Heart left ventricle (tissue), 16 donors: ENCODE measurements at regions not wholly inside any gene's neighbourhood (a gene's known extent, or its start where the extent isn't known, plus 50 kb on each side); places are given as distances from the start of the nearest gene placed in this dataset.

Experiments
- ATAC-seq, 4 donors: fragments of 200-7000 bp; cut with Tn5 transposase; one replicate each; pipeline ENCODE4 v1.9.1; 2020 to 2022; ENCODE audit warnings: moderate library complexity in 4 of 4, mild to moderate bottlenecking in 3 of 4, moderate number of reproducible peaks in 1 of 4
- DNase-seq, 5 donors: peaks; one replicate each; pipeline ENCODE4 v3.0.0-alpha.2; 2020
- H3K27ac ChIP-seq, 12 donors: fragments of 200-600 bp; sonication (generic) in 4 of 12; one replicate each; pipeline versions ENCODE4 v1.5.0 to v1.8.0; 2016 to 2022; ENCODE audit warnings: mild to moderate bottlenecking in 2 of 12
- H3K27me3 ChIP-seq, 9 donors: fragments of 200-600 bp; sonication (generic) in 2 of 9; one replicate each; pipeline versions ENCODE4 v1.5.1 to v1.8.0; 2016 to 2022; ENCODE audit warnings: mild to moderate bottlenecking in 3 of 9
- H3K36me3 ChIP-seq, 9 donors: fragments of 200-600 bp; sonication (generic) in 2 of 9; one replicate each; pipeline versions ENCODE4 v1.5.0 to v1.8.0; 2018 to 2022; ENCODE audit warnings: mild to moderate bottlenecking in 2 of 9
- H3K4me1 ChIP-seq, 12 donors: fragments of 200-600 bp; sonication (generic) in 4 of 12; one replicate each; pipeline versions ENCODE4 v1.5.0 to v1.8.0; 2016 to 2022; ENCODE audit warnings: mild to moderate bottlenecking in 3 of 12
- H3K4me3 ChIP-seq, 12 donors: fragments of 200-600 bp; sonication (generic) in 4 of 12; one replicate each; pipeline versions ENCODE4 v1.5.0 to v1.8.0; 2017 to 2022; ENCODE audit warnings: mild to moderate bottlenecking in 9 of 12, moderate library complexity in 4 of 12
- H3K9me3 ChIP-seq, 12 donors: fragments of 200-600 bp; sonication (generic) in 4 of 12; one replicate each; pipeline versions ENCODE4 v1.5.0 to v1.8.0; 2016 to 2022; ENCODE audit warnings: mild to moderate bottlenecking in 1 of 12
- POLR2A ChIP-seq, 2 donors: fragments of 450-650 bp; IDR thresholded peaks; one replicate each; pipeline ENCODE4 v1.6.1; 2017; ENCODE audit warnings: antibody characterized with exemption in 2 of 2, mild to moderate bottlenecking in 2 of 2, moderate library complexity in 2 of 2
- WGBS, 4 donors: extraction: QIAGEN DNeasy Blood & Tissue Kit in 2 of 4; methylation state at CpG; one replicate each; pipeline versions ENCODE4 v1.1.5 to v1.1.7; 2013 to 2018; 5-methylcytosine and 5-hydroxymethylcytosine counted together
- intact Hi-C, 10 donors: fragments of 100-400 bp; cut with DNase I; formaldehyde crosslinking; loops; one replicate each; pipeline versions ENCODE4 v1.11.1 to v1.14.2; 2022
- TF ChIP-seq, protein P1 (sequence below), 12 donors: fragments of 200-600 bp; sonication (generic) in 4 of 12; IDR thresholded peaks; one replicate each; pipeline versions ENCODE4 v1.5.0 to v1.8.0; 2018 to 2022; ENCODE audit warnings: antibody characterized with exemption in 12 of 12, mild to moderate bottlenecking in 5 of 12
- donor health status: ischemic (EF 13 %, LVEDD 7.1; RV severe dilation, severe dysfunction).
- donor health status: healthy with polysubstance abuse.
- donor health status: DM: no; HTN: yes; CAD: no.
- donor health status: DM: no; HTN: no; CAD: no.
- donor health status: ischemic (EF 25% LVEDD 6.9; RV normal size, moderate dysfunction).
- donor health status: ischemic (EF 25% LVEDD 5.7; RV mildly dilated, moderate dysfunction).
- donor health status: healthy.
- donor health status: DM: yes; HTN: yes; CAD: no.
- donor health status: ischemic (EF 35%, LVEDD 5.7; RV mildly dilated, moderate dysfunction).
- donor health status: nonischemic (EF 11% LVEDD 7.7; RV severe dilation, severe dysfunction).
- donor health status: DM: yes; HTN: yes; CAD: no.
- donor health status: PGD.
- donor health status: ischemic (EF 29% LVEDD 5.4; RV normal size, mild dysfunction).
- donor health status: nonischemic (EF 23%, LVEDD 6.1; RV moderate dilation, normal function).

DNA sequence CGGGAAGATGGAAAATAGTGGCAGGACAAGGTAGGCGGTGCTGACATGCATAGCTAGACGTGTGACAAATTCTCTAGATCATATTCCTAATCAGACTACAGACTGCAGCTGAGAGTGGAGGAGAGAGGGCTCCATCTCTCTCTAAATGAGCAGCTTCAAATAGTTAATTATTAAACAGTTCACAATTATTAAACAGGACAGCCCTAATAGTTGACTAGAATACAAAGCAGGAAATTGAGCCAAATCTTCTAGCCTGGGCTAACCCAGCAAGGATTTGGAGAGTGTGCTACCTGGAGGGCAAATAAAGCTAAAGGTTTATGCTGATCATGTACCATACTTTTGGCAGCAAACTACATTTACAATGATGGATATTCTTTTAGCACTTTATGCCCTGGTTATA lies 54.4 kb upstream of the CWC22 start:
- TF ChIP-seq POLR2A (IDR thresholded peaks at IDR 0.05), result no peak
- TF ChIP-seq, protein P1, sequence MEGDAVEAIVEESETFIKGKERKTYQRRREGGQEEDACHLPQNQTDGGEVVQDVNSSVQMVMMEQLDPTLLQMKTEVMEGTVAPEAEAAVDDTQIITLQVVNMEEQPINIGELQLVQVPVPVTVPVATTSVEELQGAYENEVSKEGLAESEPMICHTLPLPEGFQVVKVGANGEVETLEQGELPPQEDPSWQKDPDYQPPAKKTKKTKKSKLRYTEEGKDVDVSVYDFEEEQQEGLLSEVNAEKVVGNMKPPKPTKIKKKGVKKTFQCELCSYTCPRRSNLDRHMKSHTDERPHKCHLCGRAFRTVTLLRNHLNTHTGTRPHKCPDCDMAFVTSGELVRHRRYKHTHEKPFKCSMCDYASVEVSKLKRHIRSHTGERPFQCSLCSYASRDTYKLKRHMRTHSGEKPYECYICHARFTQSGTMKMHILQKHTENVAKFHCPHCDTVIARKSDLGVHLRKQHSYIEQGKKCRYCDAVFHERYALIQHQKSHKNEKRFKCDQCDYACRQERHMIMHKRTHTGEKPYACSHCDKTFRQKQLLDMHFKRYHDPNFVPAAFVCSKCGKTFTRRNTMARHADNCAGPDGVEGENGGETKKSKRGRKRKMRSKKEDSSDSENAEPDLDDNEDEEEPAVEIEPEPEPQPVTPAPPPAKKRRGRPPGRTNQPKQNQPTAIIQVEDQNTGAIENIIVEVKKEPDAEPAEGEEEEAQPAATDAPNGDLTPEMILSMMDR (IDR thresholded peaks at IDR 0.05), result no peak
- intact Hi-C loops, result no loop called here
- no peak for ATAC-seq

DNA sequence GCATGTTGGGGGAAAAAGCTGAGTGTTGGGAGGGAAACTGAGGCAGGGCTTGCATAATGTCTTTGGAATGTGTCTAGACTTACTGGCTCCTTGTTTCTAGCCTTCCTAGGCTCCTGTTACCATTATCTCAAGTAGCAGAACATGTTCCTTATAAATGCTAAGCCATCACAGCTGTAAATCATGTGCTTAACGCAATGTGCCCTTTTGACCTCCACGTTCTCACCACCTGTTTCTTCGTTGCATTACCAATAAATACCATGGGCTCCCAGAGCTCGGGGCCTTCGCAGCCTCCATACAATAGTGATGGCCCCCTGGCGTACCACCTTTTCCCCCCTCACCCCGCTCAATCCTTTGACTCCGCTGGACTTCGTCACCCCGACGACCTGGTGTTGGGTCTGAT lies 54.0 kb upstream of the CWC22 start:
- Histone ChIP-seq H3K36me3 (no peaks in the 10 kb centered on the region), H3K27me3 (no peaks in the 10 kb centered on the region), H3K4me3 (no peak overlapping the region), H3K4me1 (no peaks in the 10 kb centered on the region), H3K27ac (no peak overlapping the region), H3K9me3 (no peaks in the 10 kb centered on the region)
- WGBS, 4 donors, result 86 to 88% (median 86%) methylated on average over 11 of the region's 11 CpGs
- TF ChIP-seq, protein P1 (IDR thresholded peaks at IDR 0.05), result no peak
- no peak for TF ChIP-seq POLR2A (IDR thresholded peaks at IDR 0.05)
- no peak for DNase-seq
- intact Hi-C loops, result no loop called here
- ATAC-seq, result no peak

More for the DNA sequence above, 54.4 kb upstream of the CWC22 start:
- WGBS, 4 donors, result 76 to 85% (median 80%) methylated on average over 3 of the region's 3 CpGs
- Histone ChIP-seq H3K4me1 (no peaks in the 10 kb centered on the region), H3K36me3 (no peaks in the 10 kb centered on the region), H3K27me3 (no peaks in the 10 kb centered on the region), H3K27ac (no peak overlapping the region), H3K4me3 (no peak overlapping the region), H3K9me3 (no peaks in the 10 kb centered on the region)
- DNase-seq, result no peak

DNA sequence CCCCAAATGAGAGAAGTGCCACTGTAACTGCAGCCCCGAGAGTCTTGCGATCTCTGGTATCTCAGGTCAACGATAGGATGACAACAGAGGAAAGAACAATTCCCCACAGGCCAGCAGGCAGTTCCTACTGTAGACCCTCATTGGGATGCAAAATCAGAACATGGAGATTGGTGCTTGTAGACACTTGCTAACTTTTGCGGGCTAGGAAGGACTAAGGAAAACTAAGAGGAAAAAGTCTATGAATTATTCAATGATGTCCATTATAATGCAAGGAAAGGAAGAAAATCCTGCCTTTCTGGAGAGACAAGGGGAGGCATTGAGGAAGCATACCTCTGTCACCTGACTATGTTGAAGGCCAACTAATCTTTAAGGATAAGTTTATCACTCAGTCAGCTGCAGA lies 51.9 kb upstream of the CWC22 start:
- 67 to 88% (median 79%) methylated on average over 4 of the region's 4 CpGs for WGBS, 4 donors
- DNase-seq (no peak), ATAC-seq (no peak)
- TF ChIP-seq, protein P1 (IDR thresholded peaks at IDR 0.05), result no peak
- no peak for TF ChIP-seq POLR2A (IDR thresholded peaks at IDR 0.05)
- Histone ChIP-seq H3K4me3 (no peak overlapping the region), H3K4me1 (no peaks in the 10 kb centered on the region), H3K36me3 (no peaks in the 10 kb centered on the region), H3K27ac (no peak overlapping the region), H3K9me3 (no peaks in the 10 kb centered on the region), H3K27me3 (no peaks in the 10 kb centered on the region)
- intact Hi-C loops, result no loop called here

DNA sequence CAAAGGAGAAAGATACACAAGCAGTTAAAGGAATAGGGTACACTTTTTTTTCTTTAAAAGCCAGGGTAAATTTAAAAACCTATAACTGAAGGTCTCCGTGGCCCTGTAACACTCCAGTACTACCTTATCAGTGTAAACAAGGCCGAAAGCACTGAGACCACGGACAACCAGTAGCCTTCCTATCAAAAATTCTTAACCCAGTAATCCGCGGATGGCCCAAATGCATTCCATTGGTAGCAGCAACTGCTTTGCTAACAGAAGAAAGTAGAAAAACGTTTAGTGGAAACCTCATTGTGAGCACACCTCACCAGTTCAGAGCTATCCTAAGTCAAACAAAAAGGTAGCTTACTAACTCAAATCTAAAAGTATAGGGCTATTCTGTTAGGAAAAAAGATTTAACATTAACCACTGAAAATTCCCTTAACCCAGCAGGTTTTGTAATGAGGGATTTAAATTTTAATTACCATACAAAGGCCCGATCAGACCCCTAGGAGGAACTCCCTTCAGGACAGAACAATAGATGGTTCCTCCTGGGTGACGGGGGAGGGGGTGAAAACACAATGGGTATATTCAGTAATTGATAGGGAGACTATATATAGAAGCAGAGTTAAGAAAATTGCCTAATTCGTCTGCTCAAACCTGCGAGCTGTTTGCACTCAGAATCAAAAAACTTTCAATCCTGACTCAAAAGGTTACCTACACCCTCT lies 50.8 kb upstream of the CWC22 start:
- no peaks in the 10 kb centered on the region for H3K36me3 ChIP-seq
- H3K4me1 ChIP-seq, result no peaks in the 10 kb centered on the region
- no peaks in the 10 kb centered on the region for H3K9me3 ChIP-seq
- intact Hi-C loops, result no loop called here
- DNase-seq, result no peak
- no peak overlapping the region for H3K4me3 ChIP-seq
- 64 to 76% (median 74%) methylated on average over 10 of the region's 10 CpGs for WGBS, 4 donors
- H3K27me3 ChIP-seq, result no peaks in the 10 kb centered on the region
- H3K27ac ChIP-seq, result no peak overlapping the region
- TF ChIP-seq POLR2A (IDR thresholded peaks at IDR 0.05), result no peak
- TF ChIP-seq, protein P1 (IDR thresholded peaks at IDR 0.05), result no peak
- ATAC-seq, result no peak
